ENCODE measurements at regions not wholly inside any gene's neighbourhood (a gene's known extent, or its start where the extent isn't known, plus 50 kb on each side); places are given as distances from the start of the nearest gene placed in this dataset.

DNA sequence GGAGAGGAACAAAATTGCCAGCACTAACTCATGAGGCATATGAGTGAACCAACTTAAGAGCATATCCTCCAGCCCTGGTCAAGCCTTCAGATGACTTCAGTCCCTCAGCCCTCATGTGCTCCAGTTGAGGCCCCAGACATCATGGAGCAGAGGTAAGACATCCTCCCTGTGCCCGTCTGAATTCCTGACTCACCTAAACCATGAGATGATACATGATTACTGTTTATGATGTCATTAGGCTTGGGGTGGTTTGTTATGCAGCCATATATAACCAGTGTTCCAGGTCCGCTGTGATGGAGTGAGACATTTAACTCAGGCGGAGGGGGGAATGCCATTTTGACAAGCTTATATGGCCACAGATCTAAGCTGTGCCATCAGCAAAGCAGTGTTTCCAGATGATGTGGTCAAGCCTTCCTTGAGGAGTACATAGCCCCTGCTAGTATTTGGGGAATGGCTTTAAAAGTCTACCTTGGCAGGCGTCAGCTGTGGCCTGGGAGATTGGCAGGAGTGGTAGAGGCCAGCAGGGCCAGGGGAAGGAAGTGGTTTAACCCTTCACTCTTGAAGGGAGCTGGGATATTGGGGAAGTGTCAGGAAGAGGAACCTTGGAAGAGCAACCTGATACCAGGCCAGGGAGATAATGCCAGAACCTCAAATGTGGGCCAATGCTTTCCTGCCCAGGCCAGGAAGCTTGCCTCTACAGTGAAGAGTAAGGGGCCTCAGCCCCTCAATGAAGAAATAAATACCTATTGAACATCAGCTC lies 343.0 kb upstream of the PODXL start:
- DNase-seq (ENCODE audit: low spot score) = no peak

DNA sequence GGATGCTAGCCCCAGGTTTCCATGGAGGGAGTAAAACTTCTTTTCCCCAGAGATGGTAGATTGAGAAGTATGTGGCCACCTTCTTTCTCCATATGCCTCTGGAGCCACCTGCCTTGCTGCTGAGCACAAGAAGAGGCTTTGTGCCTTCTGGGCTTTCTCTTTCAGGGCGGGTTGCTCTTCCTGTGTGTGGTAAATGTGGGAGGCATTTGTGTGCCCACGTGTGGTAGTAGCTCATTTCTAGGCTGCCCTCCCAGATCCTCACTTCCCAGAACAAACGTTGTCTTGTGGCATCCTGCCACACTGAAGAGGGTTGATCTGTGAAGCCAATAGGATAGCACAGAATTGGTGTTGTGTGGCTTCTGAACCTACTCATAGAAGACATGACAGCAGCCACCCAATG lies 342.0 kb upstream of the PODXL start:
- DNase-seq (ENCODE audit: low spot score) = no peak

DNA sequence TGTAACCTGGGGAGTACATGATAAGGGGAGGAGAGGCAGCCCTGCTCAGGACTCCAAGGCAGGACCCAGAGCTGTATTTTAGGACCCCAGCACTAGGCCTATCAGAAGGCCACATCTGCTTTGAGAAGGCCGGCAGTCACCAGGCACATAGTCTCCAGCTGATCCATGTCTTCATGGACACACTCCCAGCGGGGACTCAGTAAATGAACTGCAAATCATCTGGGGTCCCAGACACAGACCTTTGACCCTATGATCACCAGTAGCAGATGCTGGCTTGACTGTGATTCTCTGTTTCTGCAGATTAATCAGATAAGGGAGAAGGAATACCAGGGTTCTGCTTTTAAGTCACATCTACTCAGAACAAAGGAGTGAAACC lies 341.4 kb upstream of the PODXL start:
- DNase-seq (ENCODE audit: low spot score) = peak; percentile 95

DNA sequence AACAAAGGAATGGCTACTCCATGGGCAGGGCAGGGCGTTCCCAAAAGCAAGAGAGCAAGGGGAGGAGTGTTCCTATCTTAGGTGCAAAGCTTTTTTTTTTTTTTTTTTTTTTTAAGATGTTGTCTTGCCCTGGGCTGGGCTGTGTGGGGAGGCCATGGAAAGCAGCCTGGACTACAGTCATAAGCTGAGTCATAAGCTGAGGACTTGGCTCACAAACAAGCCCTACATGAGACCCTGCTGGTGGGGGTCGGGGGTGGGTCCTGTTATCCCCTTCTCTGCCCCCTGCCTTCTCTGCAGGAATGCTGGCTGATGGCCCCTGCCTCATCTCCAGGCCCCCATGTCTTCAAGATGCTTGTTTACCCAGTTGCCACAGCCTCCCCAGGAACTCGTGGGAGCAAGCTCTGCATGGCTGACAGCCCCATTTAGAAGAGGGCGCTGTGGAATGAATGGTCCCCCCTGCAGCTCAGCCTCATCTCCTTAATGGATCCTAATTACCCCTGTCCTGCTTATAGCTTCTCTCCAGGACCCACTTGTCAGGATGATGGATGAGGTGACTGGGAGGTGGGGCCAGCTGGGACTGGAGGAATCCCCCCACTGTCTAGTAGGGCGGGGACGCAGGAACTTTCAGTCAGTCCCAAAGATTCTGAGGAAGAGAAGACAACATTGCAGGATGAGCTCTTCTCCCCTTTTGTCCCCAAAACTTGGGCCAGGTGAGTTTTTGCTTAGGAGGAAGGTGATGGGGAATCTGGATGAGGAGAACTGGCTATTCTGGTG lies 340.8 kb upstream of the PODXL start:
- peak; percentile 89 for DNase-seq (ENCODE audit: low spot score)

DNA sequence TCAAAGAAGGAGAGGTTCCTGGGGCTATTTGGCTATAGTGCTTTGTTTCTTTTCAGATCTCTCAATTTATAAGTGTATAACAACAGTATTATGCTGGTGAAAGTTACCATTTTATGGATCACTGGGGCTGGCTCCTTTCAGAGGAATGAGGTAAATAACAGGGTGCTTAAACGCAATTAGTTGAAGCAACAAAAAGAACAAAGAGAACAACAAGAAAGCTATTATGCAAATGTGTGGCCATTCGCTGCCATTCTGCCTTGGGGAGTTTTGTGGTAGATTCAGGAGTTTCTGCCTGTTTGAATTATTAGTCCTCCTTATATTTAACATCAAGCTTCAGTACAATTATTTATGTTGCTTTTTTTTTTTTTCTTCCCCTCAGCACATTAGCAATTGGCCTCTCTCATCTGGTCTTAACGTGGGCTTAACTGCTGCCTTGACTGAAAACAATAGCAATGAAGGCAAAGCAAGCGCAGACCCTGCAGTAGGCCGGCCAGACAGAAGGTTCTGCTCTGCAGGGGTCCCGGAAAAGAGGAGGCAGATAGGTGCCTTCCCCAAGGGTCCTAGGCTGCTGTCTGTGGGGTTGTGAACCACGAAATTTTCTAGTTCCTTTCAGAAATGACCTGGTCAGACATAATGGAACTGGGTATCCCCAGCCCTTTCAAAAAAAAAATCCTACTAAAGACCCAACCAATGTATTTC lies 339.9 kb upstream of the PODXL start:
- no peak for DNase-seq (ENCODE audit: low spot score)

DNA sequence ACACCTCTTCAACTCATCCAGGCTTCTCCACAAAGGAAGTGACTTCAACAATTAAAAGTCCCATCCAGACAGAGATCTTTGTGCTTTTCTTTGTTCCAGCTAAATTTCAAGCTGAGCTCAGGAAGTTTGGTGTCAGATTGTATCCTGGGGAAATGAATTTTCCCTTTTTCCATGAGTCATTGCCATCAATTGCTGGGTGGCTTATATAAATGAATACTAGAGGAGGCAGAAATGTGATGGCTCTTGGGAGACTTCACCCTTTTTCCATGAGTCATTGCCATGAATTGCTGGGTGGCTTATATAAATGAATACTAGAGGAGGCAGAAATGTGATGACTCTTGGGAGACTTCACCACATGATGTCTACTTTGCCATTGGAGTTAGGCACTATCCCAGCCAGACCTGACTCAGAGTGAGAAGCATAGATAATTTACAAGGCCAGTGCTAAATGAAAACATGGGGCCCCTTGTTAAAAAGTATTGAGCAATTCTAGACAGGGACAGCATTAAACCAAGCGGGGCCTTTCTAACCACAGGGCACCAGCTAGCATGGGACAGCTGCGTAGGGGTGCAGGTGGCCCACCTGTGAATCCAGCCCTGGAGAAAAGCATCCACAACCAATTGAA lies 339.2 kb upstream of the PODXL start:
- no peak for DNase-seq (ENCODE audit: low spot score)

DNA sequence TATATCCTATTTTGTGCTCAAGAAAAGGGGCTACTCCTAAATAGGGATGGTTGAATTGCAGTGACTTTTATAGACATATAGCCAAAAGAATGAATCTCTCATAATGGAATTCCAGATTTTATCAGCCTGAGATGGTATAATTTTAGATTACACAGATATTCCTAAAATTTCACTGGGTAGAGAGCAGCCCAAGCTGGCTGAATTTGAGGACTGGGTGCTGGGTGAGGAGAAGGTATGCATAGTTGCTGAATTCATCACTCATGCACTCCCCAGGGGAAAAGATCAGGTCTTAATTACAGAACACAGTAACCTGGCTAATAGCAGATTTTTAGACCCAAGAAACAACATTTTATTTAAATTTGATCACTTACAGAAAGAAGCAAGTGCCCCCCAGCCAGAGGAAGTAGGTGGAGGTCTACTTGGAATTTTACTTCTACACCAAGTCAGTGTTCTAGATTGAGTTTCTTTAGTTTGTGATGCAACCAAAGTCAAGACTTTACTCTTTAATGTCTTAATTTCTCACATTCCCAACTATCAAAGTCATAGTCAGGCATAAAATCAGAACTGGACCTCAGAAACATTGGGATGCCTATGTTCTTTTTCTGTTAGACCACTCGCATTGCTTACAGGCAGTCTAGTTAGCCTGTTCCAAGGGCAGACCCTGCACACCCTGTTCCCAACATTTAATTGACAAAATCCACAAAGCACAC lies 337.4 kb upstream of the PODXL start:
- DNase-seq (ENCODE audit: low spot score) = no peak

DNA sequence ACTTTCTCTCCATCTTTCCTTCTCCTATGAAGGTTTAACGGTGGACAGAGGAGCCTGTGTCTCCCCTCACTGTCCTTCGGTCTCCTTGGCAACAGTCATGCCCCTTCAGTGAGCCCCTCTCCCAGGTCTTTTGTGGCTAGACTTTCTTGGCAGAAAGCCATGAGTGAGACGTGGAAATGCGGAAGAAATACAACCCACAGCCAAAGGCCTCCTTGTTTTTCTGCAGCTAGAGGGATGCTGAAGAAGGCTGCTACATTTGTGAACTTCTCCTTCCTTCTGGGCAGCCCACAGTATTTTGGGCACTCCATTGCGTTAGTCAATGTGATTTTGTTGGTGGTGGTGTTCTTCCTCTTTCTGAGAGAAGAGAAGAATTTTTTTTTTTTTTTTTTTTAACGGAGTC lies 333.7 kb upstream of the PODXL start:
- no peak for DNase-seq (ENCODE audit: low spot score)

DNA sequence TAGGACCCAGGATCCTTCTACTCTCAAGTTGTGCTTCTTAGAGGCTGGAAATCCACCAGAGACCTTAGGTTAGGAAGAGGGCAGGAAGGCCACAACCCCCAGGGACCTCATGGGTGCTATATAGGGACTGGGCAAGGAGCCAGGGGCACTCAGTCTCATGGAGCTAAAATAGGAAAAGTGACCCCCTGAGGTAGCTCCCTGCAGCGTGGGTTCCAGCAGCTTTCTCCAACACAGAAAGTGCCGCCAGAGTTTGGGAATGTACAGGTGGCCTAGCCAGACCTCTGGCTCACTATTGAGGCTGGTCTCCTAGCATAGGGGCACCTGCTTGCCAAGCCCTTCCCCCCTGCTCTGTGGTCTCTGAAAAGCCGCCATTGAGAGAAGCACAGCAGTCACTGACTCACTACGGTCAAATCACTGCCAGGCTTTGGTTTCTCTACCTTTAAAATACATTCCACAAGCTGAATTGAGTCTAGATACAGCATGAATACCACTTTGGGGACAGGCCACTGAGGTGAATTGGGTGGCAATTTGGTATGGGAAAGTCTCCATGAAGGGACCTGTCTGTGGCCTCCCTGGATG lies 333.2 kb upstream of the PODXL start:
- no peak for DNase-seq (ENCODE audit: low spot score)

DNA sequence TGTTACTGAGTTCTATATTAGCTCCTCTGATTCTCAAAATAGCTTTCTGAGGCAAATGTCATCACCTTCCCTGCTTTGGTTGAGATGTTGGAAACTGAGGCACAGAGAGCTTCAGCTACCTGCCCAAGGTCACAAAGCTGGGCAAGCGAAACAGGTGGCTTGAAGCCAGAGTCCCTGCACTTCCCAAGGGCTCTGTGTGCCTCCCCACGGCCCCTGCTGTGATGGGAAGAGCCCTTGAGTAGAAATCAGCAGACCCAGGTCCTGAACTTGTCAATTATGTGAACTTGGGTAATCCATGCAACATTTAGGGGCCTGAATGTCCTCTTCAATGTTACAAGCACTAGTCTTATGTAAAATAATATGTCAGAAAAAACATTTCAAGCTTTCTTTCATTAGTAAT lies 327.3 kb upstream of the PODXL start:
- no peak for DNase-seq (ENCODE audit: low spot score)

DNA sequence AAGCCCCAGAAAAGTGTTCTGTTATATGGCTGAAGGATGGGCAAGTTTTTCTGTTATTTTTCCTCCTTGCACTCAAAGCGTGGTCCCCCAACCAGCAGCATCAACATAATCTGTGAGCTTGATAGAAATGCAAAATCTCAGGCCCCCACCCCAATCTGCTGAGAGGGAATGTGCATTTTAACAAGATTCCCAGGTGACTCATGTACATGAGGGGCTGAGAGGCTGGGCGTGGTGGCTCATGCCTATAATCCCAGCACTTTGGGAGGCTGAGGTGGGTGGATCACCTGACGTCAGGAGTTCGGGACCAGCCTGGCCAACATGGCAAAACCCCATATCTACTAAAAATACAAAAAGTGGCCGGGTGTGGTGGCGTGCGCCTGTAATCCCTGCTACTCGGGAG lies 326.8 kb upstream of the PODXL start:
- DNase-seq (ENCODE audit: low spot score) = no peak

DNA sequence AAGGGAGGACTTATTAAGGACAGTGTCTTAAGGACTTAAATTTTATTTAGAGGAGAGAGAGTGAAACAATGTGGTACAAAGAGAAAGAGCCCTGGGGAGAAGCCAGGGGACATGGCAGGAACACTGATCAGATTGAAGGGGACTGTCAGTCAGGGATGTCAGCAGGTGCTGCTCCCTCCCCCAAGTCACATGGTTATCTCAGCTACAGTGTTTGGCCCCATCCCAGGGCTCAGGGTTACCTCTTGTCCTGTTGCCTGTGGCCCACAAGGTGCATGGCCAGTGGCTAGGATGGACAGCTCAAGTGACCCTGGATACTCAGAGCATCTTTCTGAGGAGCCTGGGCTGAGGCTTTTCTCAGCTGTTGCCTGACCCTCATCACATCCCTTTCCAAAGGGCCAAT lies 325.9 kb upstream of the PODXL start:
- DNase-seq (ENCODE audit: low spot score) = no peak

DNA sequence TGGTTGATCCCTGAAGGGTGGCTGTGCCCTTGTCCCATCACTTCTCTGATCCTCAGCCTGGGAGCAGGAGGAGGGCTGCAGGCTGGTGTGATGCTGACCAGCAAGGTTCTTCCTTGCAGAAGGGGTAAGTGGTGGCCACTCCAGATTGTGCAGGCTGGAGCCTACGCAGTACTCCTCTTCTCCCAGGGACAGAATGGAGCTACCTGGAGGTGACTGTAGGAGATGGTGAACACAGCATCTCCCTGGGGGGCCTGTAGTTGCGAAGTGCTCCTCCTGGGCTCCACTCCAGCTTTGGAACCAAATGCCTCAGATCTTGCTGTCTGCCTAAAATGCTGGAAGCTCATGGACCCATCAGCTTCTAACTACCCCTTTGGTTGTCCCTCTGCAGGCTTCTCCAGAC lies 323.6 kb upstream of the PODXL start:
- no peak for DNase-seq (ENCODE audit: low spot score)

DNA sequence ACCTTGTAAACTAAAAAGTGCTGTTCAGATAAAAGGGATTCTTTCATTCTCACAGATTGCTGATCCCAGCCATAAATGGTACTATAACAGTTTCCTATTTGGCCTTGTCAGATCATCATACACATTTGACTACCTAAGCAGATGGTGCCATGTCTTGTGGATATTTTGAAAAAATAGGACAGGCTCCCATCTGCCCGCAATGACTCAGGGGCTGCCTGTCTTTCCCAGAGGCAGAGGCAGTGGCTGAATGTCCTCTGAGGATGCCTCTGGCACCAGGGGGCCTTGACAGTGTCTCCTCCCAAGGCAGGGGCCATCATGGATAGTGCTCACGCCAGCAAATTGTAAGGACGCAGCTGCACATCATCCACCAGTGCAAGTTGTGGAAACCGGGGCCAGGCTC lies 323.0 kb upstream of the PODXL start:
- DNase-seq (ENCODE audit: low spot score) = no peak

DNA sequence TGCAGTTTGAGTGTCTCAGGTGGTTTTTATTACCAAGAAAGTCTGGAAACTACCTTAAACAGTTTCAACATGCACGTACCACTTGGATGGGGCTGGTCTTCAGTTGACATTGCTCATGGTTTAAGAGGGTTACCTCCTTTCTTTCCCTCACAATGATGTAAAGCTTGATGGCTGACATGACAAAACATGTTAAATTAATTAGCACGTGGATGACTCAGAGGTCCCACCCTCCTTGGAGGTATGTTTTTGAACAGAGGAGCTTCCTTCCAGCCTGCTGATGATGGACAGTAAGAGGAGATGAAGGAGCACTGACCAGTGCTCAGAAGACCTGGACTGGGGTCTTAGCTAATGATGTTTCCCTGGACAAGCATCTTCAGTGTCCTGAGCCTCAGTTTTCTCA lies 322.3 kb upstream of the PODXL start:
- DNase-seq (ENCODE audit: low spot score) = no peak

DNA sequence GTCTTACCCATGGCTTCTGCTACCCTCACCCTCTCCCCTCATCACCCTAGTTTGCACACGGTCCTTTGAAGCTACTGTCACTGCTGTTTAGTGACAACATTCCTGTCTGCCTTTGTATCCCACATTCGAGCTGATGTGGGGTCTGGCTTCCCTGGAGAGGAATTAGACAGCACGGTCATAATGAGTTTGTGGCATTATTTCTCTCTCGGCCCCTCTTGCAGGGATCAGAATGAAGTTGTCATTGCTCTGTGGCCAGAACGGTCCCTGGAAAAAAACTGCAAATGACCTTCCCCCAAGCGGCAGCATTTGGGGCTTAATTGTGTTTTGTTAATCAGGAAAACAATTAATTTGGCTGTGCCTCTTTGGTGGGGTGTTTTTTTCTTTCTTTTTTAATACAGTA lies 317.2 kb upstream of the PODXL start:
- DNase-seq (ENCODE audit: low spot score) = no peak

DNA sequence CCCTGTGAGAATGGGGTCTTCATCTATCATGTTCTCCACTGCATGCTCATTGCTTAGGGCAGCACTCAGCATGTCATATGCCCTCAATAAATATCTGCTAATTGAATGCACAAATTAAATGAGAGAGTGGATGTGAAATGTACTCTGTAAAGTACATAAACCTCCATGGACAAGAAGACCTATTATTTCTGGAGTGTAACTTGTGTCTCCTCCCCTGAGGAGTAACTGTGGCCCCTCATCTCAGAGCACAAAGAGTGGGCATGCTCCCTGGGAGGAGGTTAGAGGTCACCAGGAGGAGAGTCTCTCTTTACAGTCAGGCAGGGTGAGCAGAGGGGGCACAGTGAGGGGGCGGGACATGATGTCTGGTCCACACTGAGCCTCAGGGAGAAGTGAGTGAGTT lies 313.6 kb upstream of the PODXL start:
- no peak for DNase-seq (ENCODE audit: low spot score)

DNA sequence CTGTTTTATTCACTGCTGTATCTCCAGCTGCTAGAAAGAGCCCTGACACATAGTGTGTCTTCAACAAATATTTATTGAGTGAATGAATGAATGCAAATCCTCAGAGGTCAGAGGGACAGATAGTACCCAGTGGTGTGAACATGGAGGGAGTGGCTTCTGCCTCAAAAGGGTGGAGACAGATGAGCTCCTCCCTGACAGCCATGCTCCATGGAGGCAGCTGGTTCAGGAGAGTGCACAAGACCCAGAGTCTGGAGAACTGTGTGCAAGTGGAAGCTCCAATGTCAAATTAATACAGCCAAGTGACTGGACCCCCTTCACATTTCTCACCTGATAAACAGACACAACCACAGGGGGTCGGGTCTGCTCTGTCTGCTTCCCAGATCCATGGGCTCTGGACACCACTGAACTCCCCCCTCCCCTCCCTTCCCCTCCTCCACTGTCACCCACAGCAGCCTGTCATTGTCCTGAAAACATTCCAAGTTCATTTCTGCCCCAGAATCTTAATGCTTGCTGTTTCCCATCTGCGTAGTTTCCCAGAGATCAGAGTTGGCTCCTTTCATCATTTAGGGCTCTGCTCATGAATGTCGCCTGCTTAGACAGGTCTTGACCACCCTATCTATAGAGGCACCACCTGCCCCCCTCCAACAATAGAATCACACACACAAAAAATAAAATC lies 312.9 kb upstream of the PODXL start:
- no peak for DNase-seq (ENCODE audit: low spot score)

DNA sequence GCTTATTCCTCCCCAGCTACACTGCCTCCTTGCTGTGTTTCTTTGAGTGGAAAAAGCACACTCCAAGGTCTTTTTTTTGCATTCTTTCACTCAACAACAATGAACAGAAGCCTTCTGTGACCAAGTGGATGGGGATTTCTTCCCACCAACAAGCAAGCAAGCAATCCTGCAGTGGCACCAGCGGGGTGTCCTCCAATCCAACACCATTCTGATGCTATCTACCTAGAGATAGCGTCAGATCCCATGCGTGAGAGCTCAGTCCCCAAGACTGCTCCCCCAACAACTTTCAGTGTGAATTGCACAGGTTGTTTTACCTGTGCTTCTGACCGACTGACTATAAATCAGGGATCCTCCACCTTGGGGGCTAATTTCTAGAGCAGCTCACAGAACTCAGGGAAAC lies 311.0 kb upstream of the PODXL start:
- no peak for DNase-seq (ENCODE audit: low spot score)

DNA sequence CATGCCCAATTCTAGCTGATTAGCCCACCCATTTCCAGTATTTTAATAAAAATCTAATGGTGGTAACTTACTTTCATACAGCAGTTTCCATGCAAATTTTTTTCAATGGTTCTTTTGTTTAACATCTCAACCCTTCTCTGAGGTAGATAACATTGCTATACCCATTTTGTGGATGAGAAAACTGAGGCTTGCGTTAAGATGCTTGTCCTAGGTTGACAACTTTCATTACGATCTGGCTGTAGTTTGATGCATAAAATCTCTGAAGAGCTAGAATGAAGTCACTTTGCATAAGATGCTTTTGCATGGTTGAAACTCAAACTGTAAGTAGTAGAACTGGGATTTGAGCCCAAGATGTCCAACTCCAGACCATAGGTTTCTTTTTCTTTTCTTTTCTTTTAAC lies 309.5 kb upstream of the PODXL start:
- no peak for DNase-seq (ENCODE audit: low spot score)
